ENCODE measurements at regions not wholly inside any gene's neighbourhood (a gene's known extent, or its start where the extent isn't known, plus 50 kb on each side); places are given as distances from the start of the nearest gene placed in this dataset.

- no peaks in the 10 kb centered on the region for H3K9me3 ChIP-seq (ENCODE audit: low read depth, low read length)
- DNase-seq (ENCODE audit: insufficient read length, low spot score, missing footprints) = no peak
- no peak overlapping the region for H3K27ac ChIP-seq (ENCODE audit: low read depth, low read length)
- H3K79me2 ChIP-seq (ENCODE audit: insufficient read depth, low read length) = no peaks in the 10 kb centered on the region
- no peak overlapping the region for H3K4me3 ChIP-seq (ENCODE audit: insufficient read depth, low read length)
- H4K20me1 ChIP-seq (ENCODE audit: insufficient read depth, low read length) = no peaks in the 10 kb centered on the region
- no peak overlapping the region for H3K4me2 ChIP-seq (ENCODE audit: insufficient read depth, low read length)
- no peak for TF ChIP-seq CTCF (IDR thresholded peaks at IDR 0.05; ENCODE audit: extremely low read depth, low read depth, low read length)
- H3K4me1 ChIP-seq (ENCODE audit: insufficient read depth, low read length) = no peaks in the 10 kb centered on the region
- H3K27me3 ChIP-seq (ENCODE audit: insufficient read depth, low read length) = no peaks in the 10 kb centered on the region
- H2AFZ ChIP-seq (ENCODE audit: low read length) = no peak overlapping the region
- H3K36me3 ChIP-seq (ENCODE audit: insufficient read depth, low read length) = no peaks in the 10 kb centered on the region
Measured at GRCh38 chr2:118300832-118301231, 212.6 kb downstream of the INSIG2 start.

- no peak for TF ChIP-seq CTCF (IDR thresholded peaks at IDR 0.05; ENCODE audit: extremely low read depth, low read depth, low read length)
- DNase-seq (ENCODE audit: insufficient read length, low spot score, missing footprints) = no peak
- H4K20me1 ChIP-seq (ENCODE audit: insufficient read depth, low read length) = no peaks in the 10 kb centered on the region
- no peak overlapping the region for H2AFZ ChIP-seq (ENCODE audit: low read length)
- no peak overlapping the region for H3K4me2 ChIP-seq (ENCODE audit: insufficient read depth, low read length)
- no peak overlapping the region for H3K27ac ChIP-seq (ENCODE audit: low read depth, low read length)
- H3K79me2 ChIP-seq (ENCODE audit: insufficient read depth, low read length) = no peaks in the 10 kb centered on the region
- H3K4me3 ChIP-seq (ENCODE audit: insufficient read depth, low read length) = no peak overlapping the region
- no peaks in the 10 kb centered on the region for H3K4me1 ChIP-seq (ENCODE audit: insufficient read depth, low read length)
- no peaks in the 10 kb centered on the region for H3K27me3 ChIP-seq (ENCODE audit: insufficient read depth, low read length)
- H3K9me3 ChIP-seq (ENCODE audit: low read depth, low read length) = no peaks in the 10 kb centered on the region
- H3K36me3 ChIP-seq (ENCODE audit: insufficient read depth, low read length) = no peaks in the 10 kb centered on the region
Measured at GRCh38 chr2:118296663-118297062, 208.4 kb downstream of the INSIG2 start.

GRCh38 chr2:118295592-118296390 is 207.5 kb downstream of the INSIG2 start:
- no peak for DNase-seq (ENCODE audit: insufficient read length, low spot score, missing footprints)
- Histone ChIP-seq H3K36me3 (ENCODE audit: insufficient read depth, low read length) (no peaks in the 10 kb centered on the region), H3K4me2 (ENCODE audit: insufficient read depth, low read length) (no peak overlapping the region)

More at GRCh38 chr2:118295592-118296390, 207.5 kb downstream of the INSIG2 start:
- no peak overlapping the region for H3K27ac ChIP-seq (ENCODE audit: low read depth, low read length)
- H4K20me1 ChIP-seq (ENCODE audit: insufficient read depth, low read length) = no peaks in the 10 kb centered on the region
- no peaks in the 10 kb centered on the region for H3K4me1 ChIP-seq (ENCODE audit: insufficient read depth, low read length)
- no peak overlapping the region for H2AFZ ChIP-seq (ENCODE audit: low read length)
- no peak for TF ChIP-seq CTCF (IDR thresholded peaks at IDR 0.05; ENCODE audit: extremely low read depth, low read depth, low read length)
- H3K4me3 ChIP-seq (ENCODE audit: insufficient read depth, low read length) = no peak overlapping the region
- no peaks in the 10 kb centered on the region for H3K27me3 ChIP-seq (ENCODE audit: insufficient read depth, low read length)
- no peaks in the 10 kb centered on the region for H3K9me3 ChIP-seq (ENCODE audit: low read depth, low read length)
- no peaks in the 10 kb centered on the region for H3K79me2 ChIP-seq (ENCODE audit: insufficient read depth, low read length)
